Gastrocnemius medialis (tissue), 4 donors: ENCODE measurements at regions not wholly inside any gene's neighbourhood (a gene's known extent, or its start where the extent isn't known, plus 50 kb on each side); places are given as distances from the start of the nearest gene placed in this dataset.

Experiments used
- ATAC-seq, 2 donors: fragments of 150-250 bp; one replicate each; pipeline ENCODE4 v1.9.1; 2016
- DNase-seq, 2 donors: peaks; one replicate each; pipeline ENCODE4 v3.0.0-alpha.2; 2019
- H3K27ac ChIP-seq, 4 donors: fragments of 200-600 bp; sonication (generic); 1 replicate in 1 of 4; 2 replicates in 3 of 4; pipeline ENCODE4 v1.5.1; 2016 to 2018; ENCODE audit warnings: mild to moderate bottlenecking in 2 of 4, moderate library complexity in 1 of 4
- H3K27me3 ChIP-seq, 3 donors: fragments of 200-600 bp; sonication (generic) in 2 of 3; 1 replicate in 1 of 3; 2 replicates in 2 of 3; pipeline versions ENCODE4 v1.5.1 to v1.6.0; 2016 to 2019; ENCODE audit warnings: mild to moderate bottlenecking in 1 of 3, moderate library complexity in 1 of 3
- H3K36me3 ChIP-seq, 2 donors: fragments of 200-600 bp; sonication (generic) in 1 of 2; one replicate each; pipeline ENCODE4 v1.5.1; 2017 to 2018
- H3K4me1 ChIP-seq, 2 donors: fragments of 200-600 bp; sonication (generic) in 1 of 2; one replicate each; pipeline ENCODE4 v1.5.1; 2016 to 2017; ENCODE audit warnings: mild to moderate bottlenecking in 2 of 2
- H3K4me3 ChIP-seq, 4 donors: fragments of 200-600 bp; sonication (generic) in 3 of 4; 1 replicate in 1 of 4; 2 replicates in 3 of 4; pipeline ENCODE4 v1.5.1; 2016 to 2019; ENCODE audit warnings: mild to moderate bottlenecking in 2 of 4
- H3K9me3 ChIP-seq, 3 donors: fragments of 200-600 bp; sonication (generic) in 2 of 3; 1 replicate in 1 of 3; 2 replicates in 2 of 3; pipeline ENCODE4 v1.5.1; 2016 to 2019
- CTCF ChIP-seq, 5 experiments: fragments of 450-650 bp in 3 of 5; fragments of 200-600 bp in 2 of 5; sonication (generic) in 2 of 5; IDR thresholded peaks in 4 of 5; conservative IDR thresholded peaks in 1 of 5; 1 replicate in 4 of 5; 2 replicates in 1 of 5; pipeline ENCODE4 v1.5.1; 2016 to 2019; ENCODE audit warnings: antibody characterized with exemption in 5 of 5, mild to moderate bottlenecking in 3 of 5, moderate library complexity in 3 of 5
- POLR2A ChIP-seq, 2 donors: fragments of 450-650 bp; IDR thresholded peaks; one replicate each; pipeline ENCODE4 v1.6.1; 2017; ENCODE audit warnings: antibody characterized with exemption in 2 of 2, mild to moderate bottlenecking in 2 of 2, moderate library complexity in 2 of 2
- in situ Hi-C, 4 donors: fragments of 200-750 bp; cut with MboI; loops; one replicate each; pipeline versions ENCODE4 v1.15.0 to v1.8.0; 2017; ENCODE audit warnings: low sequenced_read_pairs in 4 of 4
- intact Hi-C: fragments of 100-400 bp; cut with DNase I; formaldehyde crosslinking; loops from one replicate; pipeline ENCODE4 v1.15.1; 2023; ENCODE audit warnings: low total_unique reads

GRCh38 chr18:51711298-51711889, 513.9 kb upstream of the MEX3C start:
- TF ChIP-seq POLR2A (IDR thresholded peaks at IDR 0.05) (no peak), CTCF (IDR thresholded peaks at IDR 0.05 in 4 of 5, conservative IDR thresholded peaks at IDR 0.05 in 1 of 5) (no peak)
- in situ Hi-C loops (no loop called here), intact Hi-C loops (no loop called here)
- DNase-seq (no peak), ATAC-seq (no peak)
- H3K27ac ChIP-seq, result no peak overlapping the region
- no peaks in the 10 kb centered on the region for H3K36me3 ChIP-seq
- no peak overlapping the region for H3K4me3 ChIP-seq
- H3K4me1 ChIP-seq, result no peaks in the 10 kb centered on the region
- H3K9me3 ChIP-seq, result no peaks in the 10 kb centered on the region
- H3K27me3 ChIP-seq, result no peaks in the 10 kb centered on the region

GRCh38 chr18:51712821-51713220, 515.3 kb upstream of the MEX3C start:
- no peaks in the 10 kb centered on the region for H3K27me3 ChIP-seq
- TF ChIP-seq CTCF (IDR thresholded peaks at IDR 0.05 in 4 of 5, conservative IDR thresholded peaks at IDR 0.05 in 1 of 5) (no peak), POLR2A (IDR thresholded peaks at IDR 0.05) (no peak)
- H3K36me3 ChIP-seq, result no peaks in the 10 kb centered on the region
- in situ Hi-C loops, result no loop called here
- no peak overlapping the region for H3K4me3 ChIP-seq
- no peaks in the 10 kb centered on the region for H3K4me1 ChIP-seq
- H3K9me3 ChIP-seq, result no peaks in the 10 kb centered on the region
- no peak for DNase-seq
- ATAC-seq, result no peak
- intact Hi-C loops, result no loop called here
- H3K27ac ChIP-seq, result no peak overlapping the region

GRCh38 chr18:51716277-51716676, 518.8 kb upstream of the MEX3C start:
- Histone ChIP-seq H3K36me3 (no peaks in the 10 kb centered on the region), H3K4me3 (no peak overlapping the region), H3K27me3 (no peaks in the 10 kb centered on the region), H3K27ac (no peak overlapping the region), H3K4me1 (no peaks in the 10 kb centered on the region), H3K9me3 (no peaks in the 10 kb centered on the region)
- DNase-seq (no peak), ATAC-seq (no peak)
- in situ Hi-C loops, result no loop called here
- TF ChIP-seq POLR2A (IDR thresholded peaks at IDR 0.05), result no peak
- intact Hi-C loops, result no loop called here

GRCh38 chr18:51721388-51721787, 523.9 kb upstream of the MEX3C start:
- ATAC-seq (no peak), DNase-seq (no peak)
- intact Hi-C loops, result no loop called here
- H3K4me3 ChIP-seq, result no peak overlapping the region
- no peaks in the 10 kb centered on the region for H3K9me3 ChIP-seq
- no peak overlapping the region for H3K27ac ChIP-seq
- H3K27me3 ChIP-seq, result no peaks in the 10 kb centered on the region
- TF ChIP-seq CTCF (IDR thresholded peaks at IDR 0.05 in 4 of 5, conservative IDR thresholded peaks at IDR 0.05 in 1 of 5) (no peak), POLR2A (IDR thresholded peaks at IDR 0.05) (no peak)
- no peaks in the 10 kb centered on the region for H3K4me1 ChIP-seq
- in situ Hi-C loops, result no loop called here
- no peaks in the 10 kb centered on the region for H3K36me3 ChIP-seq

- TF ChIP-seq CTCF (IDR thresholded peaks at IDR 0.05 in 4 of 5, conservative IDR thresholded peaks at IDR 0.05 in 1 of 5) (no peak), POLR2A (IDR thresholded peaks at IDR 0.05) (no peak)
- intact Hi-C loops, result no loop called here
- H3K9me3 ChIP-seq, result no peaks in the 10 kb centered on the region
- H3K4me3 ChIP-seq, result no peak overlapping the region
- no peak for ATAC-seq
- H3K36me3 ChIP-seq, result no peaks in the 10 kb centered on the region
- H3K27me3 ChIP-seq, result no peaks in the 10 kb centered on the region
- no peak for DNase-seq
- no peaks in the 10 kb centered on the region for H3K4me1 ChIP-seq
- in situ Hi-C loops, result no loop called here
- H3K27ac ChIP-seq, result no peak overlapping the region
These were observed 524.5 kb upstream of the MEX3C start for GRCh38 chr18:51721996-51722395.
